ENCODE measurements at regions not wholly inside any gene's neighbourhood (a gene's known extent, or its start where the extent isn't known, plus 50 kb on each side); places are given as distances from the start of the nearest gene placed in this dataset.
A peak's percentile ranks its signal among the peaks of the same experiment; 100 is the strongest.

GRCh38 chr6:140979642-140980091 lies 1153.1 kb upstream of the GJE1 start (continued):
- no peak for TF ChIP-seq STAT6 (CRISPR knock-in tag; IDR thresholded peaks at IDR 0.05)

GRCh38 chr6:140977403-140977802 lies 1155.3 kb upstream of the GJE1 start:
- intact Hi-C loops (cut with micrococcal nuclease) = no loop called here
- FAIRE-seq (no peak), DNase-seq (ENCODE audit: extremely low read depth in 1 of 4, low spot score in 3 of 4) (no peak), ATAC-seq (no peak)
- POLR2A ChIA-PET = no interaction called here
- no peaks in the 10 kb centered on the region for H3K4me1 ChIP-seq (replicated peaks in 1 of 2; ENCODE audit: control insufficient read depth in 2 of 2, insufficient read depth in 2 of 2, low read length in 2 of 2)
- WGBS (ENCODE audit: insufficient coverage, low coverage, missing lambda C conversion rate) = 0% methylated on average over 2 of the region's 2 CpGs
- H3K27me3 ChIP-seq (ENCODE audit: control insufficient read depth in 2 of 2, insufficient read depth in 2 of 2, low read length in 2 of 2) = no peaks in the 10 kb centered on the region
- H3K9me1 ChIP-seq (ENCODE audit: control insufficient read depth, insufficient read depth, low read length) = no peaks in the 10 kb centered on the region
- H2AFZ ChIP-seq (ENCODE audit: low read depth, low read length) = no peak overlapping the region
- H4K20me1 ChIP-seq (replicated peaks; ENCODE audit: control insufficient read depth, insufficient read depth, low read length) = no peaks in the 10 kb centered on the region
- no peak overlapping the region for H3K9ac ChIP-seq (ENCODE audit: insufficient read depth in 1 of 2, low read depth in 2 of 2, low read length in 2 of 2)
- H3K9me3 ChIP-seq (replicated peaks; ENCODE audit: control insufficient read depth, insufficient read depth, low read depth, low read length) = no peaks in the 10 kb centered on the region
- H3K36me3 ChIP-seq (ENCODE audit: control insufficient read depth, insufficient read depth, low read length) = no peaks in the 10 kb centered on the region
- no peak overlapping the region for H3K4me3 ChIP-seq
- no peak overlapping the region for H3K27ac ChIP-seq (ENCODE audit: extremely low read depth, low read depth, low read length)
- no TSS peak for BruUV-seq (replicated peaks)
- TF ChIP-seq SPI1 (IDR thresholded peaks at IDR 0.05; ENCODE audit: borderline replicate concordance, low read depth, low read length) = peak; percentile 61; the same call in 1 of the 2 replicates
- TF ChIP-seq E2F8 (IDR thresholded peaks at IDR 0.05; ENCODE audit: low read depth, partially characterized antibody) = no peak
- H3K79me2 ChIP-seq (ENCODE audit: control insufficient read depth, insufficient read depth, low read length) = no peaks in the 10 kb centered on the region
- CTCF ChIA-PET (ENCODE audit: low intra/inter-chr PET ratio) = no interaction called here
- in situ Hi-C loops (cut with MboI) = no loop called here
- H3K4me2 ChIP-seq (ENCODE audit: insufficient read depth, low read length) = no peak overlapping the region

All from K562 (cell line).